HepG2 (cell line): ENCODE measurements at regions not wholly inside any gene's neighbourhood (a gene's known extent, or its start where the extent isn't known, plus 50 kb on each side); places are given as distances from the start of the nearest gene placed in this dataset.

Experiments
- ATAC-seq: fragments of 200-7000 bp; cut with Tn5 transposase; 3 replicates; pipeline ENCODE4 v1.9.1; 2020; ENCODE audit warnings: mild to moderate bottlenecking, moderate library complexity
- BruUV-seq: library from RNA; stranded (reverse); fragments of 400-500 nt; replicated peaks from 2 replicates; lab custom pipeline; 2021; lab: Mats Ljungman, UMichigan
- CTCF ChIA-PET: fragments of 300-600 bp; formaldehyde crosslinking; extraction: SDS; loops from one replicate; lab custom pipeline; 2021; ENCODE audit warnings: low total read pairs, inconsistent platforms, low intra/inter-chr PET ratio; lab: Yijun Ruan, JAX
- POLR2A ChIA-PET: fragments of 350-600 bp; sonication (Branson Sonifier 250); formaldehyde crosslinking; loops from one replicate; lab custom pipeline; 2020; ENCODE audit warnings: antibody characterized with exemption, inconsistent platforms; lab: Yijun Ruan, JAX
- DNase-seq: peaks from one replicate; pipeline ENCODE4 v3.0.0-alpha.2; 2015; ENCODE audit warnings: low spot score
- FAIRE-seq: peaks from 3 replicates; lab custom pipeline; 2011; peaks lifted over from hg19 to GRCh38; lab: Jason Lieb, UNC
- H2AFZ ChIP-seq: one replicate; pipeline ENCODE4 v1.6.1; 2011; ENCODE audit warnings: low read length, inconsistent platforms
- H3K27ac ChIP-seq: fragments of 300-600 bp; 3 replicates; pipeline ENCODE4 v1.8.0; 2011; ENCODE audit warnings: mixed run types, mild to moderate bottlenecking, mixed read lengths, low read length, inconsistent platforms; ENCODE audit not compliant: insufficient read depth; ENCODE audit errors: extremely low read length
- H3K27me3 ChIP-seq, 2 experiments: fragments of 200-600 bp in 1 of 2; 2 replicates in 1 of 2; 3 replicates in 1 of 2; pipeline versions ENCODE4 v1.6.0 to v1.8.0; 2011; ENCODE audit warnings: low read length in 2 of 2, mild to moderate bottlenecking in 2 of 2, moderate library complexity in 2 of 2, inconsistent platforms in 1 of 2; ENCODE audit not compliant: insufficient read depth in 2 of 2, control insufficient read depth in 1 of 2
- H3K36me3 ChIP-seq, 2 experiments: fragments of 200-600 bp in 1 of 2; replicated peaks in 1 of 2; 2 replicates in 1 of 2; 3 replicates in 1 of 2; pipeline versions ENCODE4 v1.5.1 to v1.8.0; 2011; ENCODE audit warnings: low read length in 2 of 2, inconsistent platforms in 1 of 2; ENCODE audit not compliant: insufficient read depth in 2 of 2, control insufficient read depth in 1 of 2
- H3K4me1 ChIP-seq: 2 replicates; pipeline ENCODE4 v1.5.1; 2012; ENCODE audit warnings: low read length, inconsistent platforms; ENCODE audit not compliant: insufficient read depth
- H3K4me2 ChIP-seq: 2 replicates; pipeline ENCODE4 v1.6.0; 2011; ENCODE audit warnings: low read depth, low read length, inconsistent platforms
- H3K4me3 ChIP-seq, 3 experiments: fragments of 200-600 bp in 1 of 3; sonication (generic), shearing (Covaris generic) in 1 of 3; replicated peaks in 1 of 3; 2 replicates each; pipeline ENCODE4 v1.5.1; 2011 to 2016; ENCODE audit warnings: low read length in 3 of 3, inconsistent platforms in 2 of 3, low read depth in 2 of 3, mild to moderate bottlenecking in 2 of 3, control low read depth in 1 of 3, mixed read lengths in 1 of 3; ENCODE audit not compliant: insufficient read depth in 1 of 3
- H3K79me2 ChIP-seq: one replicate; pipeline ENCODE4 v1.6.1; 2011; ENCODE audit warnings: low read length, inconsistent platforms; ENCODE audit not compliant: insufficient read depth
- H3K9ac ChIP-seq: 2 replicates; pipeline ENCODE4 v1.6.0; 2011; ENCODE audit warnings: mild to moderate bottlenecking, low read depth, low read length, inconsistent platforms; ENCODE audit not compliant: insufficient read depth
- H3K9me3 ChIP-seq: 2 replicates; pipeline ENCODE4 v1.5.1; 2012; ENCODE audit warnings: mild to moderate bottlenecking, low read length
- H4K20me1 ChIP-seq: 2 replicates; pipeline ENCODE4 v1.6.0; 2011; ENCODE audit warnings: inconsistent platforms, mild to moderate bottlenecking, low read length, moderate library complexity; ENCODE audit not compliant: insufficient read depth
- DNMT1 ChIP-seq: sonication (generic); formaldehyde crosslinking; IDR thresholded peaks from 2 replicates; pipeline ENCODE4 v1.5.1; 2020; ENCODE audit warnings: mild to moderate bottlenecking, missing genetic modification reagents
- JUN ChIP-seq: sonication (generic); formaldehyde crosslinking; IDR thresholded peaks from 2 replicates; pipeline ENCODE4 v1.4.0; 2020; ENCODE audit warnings: mild to moderate bottlenecking, missing genetic modification reagents
- KLF11 ChIP-seq: IDR thresholded peaks from 2 replicates; pipeline ENCODE4 v1.6.1; 2016; ENCODE audit warnings: missing compliant biosample characterization
- POLR2AphosphoS5 ChIP-seq: IDR thresholded peaks from 2 replicates; pipeline ENCODE4 v1.6.1; 2012; ENCODE audit warnings: low read depth, low read length
- RELA ChIP-seq: sonication (generic); formaldehyde crosslinking; IDR thresholded peaks from 2 replicates; pipeline ENCODE4 v1.4.0; 2020; ENCODE audit warnings: missing genetic modification reagents
- SALL2 ChIP-seq: sonication (generic); formaldehyde crosslinking; IDR thresholded peaks from 2 replicates; pipeline ENCODE4 v1.8.1; 2023; ENCODE audit warnings: mild to moderate bottlenecking, missing genetic modification reagents, inconsistent platforms
- TSC22D2 ChIP-seq: sonication (generic); formaldehyde crosslinking; IDR thresholded peaks from 2 replicates; pipeline ENCODE4 v1.5.1; 2020; ENCODE audit warnings: missing genetic modification reagents, mild to moderate bottlenecking, borderline replicate concordance
- ZNF264 ChIP-seq: sonication (generic); formaldehyde crosslinking; IDR thresholded peaks from 2 replicates; pipeline ENCODE4 v1.4.0; 2020; ENCODE audit warnings: missing genetic modification reagents
- ZNF484 ChIP-seq: sonication (generic); formaldehyde crosslinking; IDR thresholded peaks from 2 replicates; pipeline ENCODE4 v1.5.1; 2020; ENCODE audit warnings: mild to moderate bottlenecking, low read depth, missing genetic modification reagents, borderline replicate concordance
- ZNF567 ChIP-seq: sonication (generic); formaldehyde crosslinking; IDR thresholded peaks from 2 replicates; pipeline ENCODE4 v1.8.1; 2023; ENCODE audit warnings: mild to moderate bottlenecking, missing genetic modification reagents, borderline replicate concordance
- ZNF839 ChIP-seq: sonication (generic); formaldehyde crosslinking; IDR thresholded peaks from 2 replicates; pipeline ENCODE4 v1.4.0; 2020; ENCODE audit warnings: missing genetic modification reagents, mild to moderate bottlenecking, borderline replicate concordance
- WGBS: methylation state at CpG from one replicate; pipeline ENCODE4 v1.1.6; 2017; ENCODE audit warnings: low lambda C conversion rate; 5-methylcytosine and 5-hydroxymethylcytosine counted together
- in situ Hi-C: cut with HindIII; loops from 2 replicates; pipeline ENCODE4 v1.10.0; 2017; ENCODE audit warnings: low pct_unique_long_range_greater_than_20kb; ENCODE audit not compliant: extremely low pct_ligation_motif_present
- intact Hi-C: fragments of 100-400 bp; cut with micrococcal nuclease; formaldehyde crosslinking; loops from one replicate; pipeline ENCODE4 v1.10.0; 2022; ENCODE audit not compliant: unreplicated experiment
- TF ChIP-seq, protein P1 (sequence below): sonication (generic); formaldehyde crosslinking; IDR thresholded peaks from 2 replicates; pipeline ENCODE4 v1.5.0; 2020; ENCODE audit warnings: mild to moderate bottlenecking, missing genetic modification reagents, moderate library complexity
- TF ChIP-seq, protein P2 (sequence below): sonication (generic); formaldehyde crosslinking; IDR thresholded peaks from 2 replicates; pipeline ENCODE4 v1.4.0; 2020; ENCODE audit warnings: missing genetic modification reagents, borderline replicate concordance
- TF ChIP-seq, protein P3 (sequence below): sonication (generic); formaldehyde crosslinking; conservative IDR thresholded peaks from 2 replicates; pipeline ENCODE4 v1.8.0; 2022; ENCODE audit warnings: low read depth, missing genetic modification reagents
- TF ChIP-seq, protein P4 (sequence below): IDR thresholded peaks from 2 replicates; pipeline ENCODE4 v1.6.1; 2018; ENCODE audit warnings: missing genetic modification reagents, mild to moderate bottlenecking, missing compliant biosample characterization

DNA sequence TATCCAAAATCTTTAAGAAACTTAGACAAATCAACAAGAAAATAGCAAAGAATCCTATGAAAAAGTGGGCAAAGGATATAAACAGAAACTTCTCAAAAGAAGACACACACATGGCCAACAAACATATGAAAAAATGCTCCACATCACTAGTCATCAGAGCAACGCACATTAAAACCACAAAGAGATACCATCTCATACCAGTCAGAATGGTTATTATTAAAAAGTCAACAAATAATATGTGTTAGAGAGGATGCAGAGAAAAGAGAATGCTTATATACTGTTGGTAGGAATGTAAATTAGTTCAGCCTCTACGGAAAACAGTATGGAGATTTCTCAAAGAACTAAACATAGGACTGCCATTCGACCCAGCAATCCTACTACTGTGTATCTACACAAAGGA is 212.0 kb upstream of the DTNBP1 start:
- H3K9me3 ChIP-seq = no peaks in the 10 kb centered on the region
- H3K36me3 ChIP-seq = no peaks in the 10 kb centered on the region
- no peaks in the 10 kb centered on the region for H3K4me1 ChIP-seq
- H4K20me1 ChIP-seq = no peaks in the 10 kb centered on the region
- no peak overlapping the region for H3K27ac ChIP-seq
- no peak overlapping the region for H3K9ac ChIP-seq
- ChIA-PET POLR2A (no interaction called here), CTCF (no interaction called here)
- BruUV-seq = no TSS peak
- in situ Hi-C loops = no loop called here
- DNase-seq (no peak), ATAC-seq (no peak), FAIRE-seq (no peak)
- TF ChIP-seq, protein P1, sequence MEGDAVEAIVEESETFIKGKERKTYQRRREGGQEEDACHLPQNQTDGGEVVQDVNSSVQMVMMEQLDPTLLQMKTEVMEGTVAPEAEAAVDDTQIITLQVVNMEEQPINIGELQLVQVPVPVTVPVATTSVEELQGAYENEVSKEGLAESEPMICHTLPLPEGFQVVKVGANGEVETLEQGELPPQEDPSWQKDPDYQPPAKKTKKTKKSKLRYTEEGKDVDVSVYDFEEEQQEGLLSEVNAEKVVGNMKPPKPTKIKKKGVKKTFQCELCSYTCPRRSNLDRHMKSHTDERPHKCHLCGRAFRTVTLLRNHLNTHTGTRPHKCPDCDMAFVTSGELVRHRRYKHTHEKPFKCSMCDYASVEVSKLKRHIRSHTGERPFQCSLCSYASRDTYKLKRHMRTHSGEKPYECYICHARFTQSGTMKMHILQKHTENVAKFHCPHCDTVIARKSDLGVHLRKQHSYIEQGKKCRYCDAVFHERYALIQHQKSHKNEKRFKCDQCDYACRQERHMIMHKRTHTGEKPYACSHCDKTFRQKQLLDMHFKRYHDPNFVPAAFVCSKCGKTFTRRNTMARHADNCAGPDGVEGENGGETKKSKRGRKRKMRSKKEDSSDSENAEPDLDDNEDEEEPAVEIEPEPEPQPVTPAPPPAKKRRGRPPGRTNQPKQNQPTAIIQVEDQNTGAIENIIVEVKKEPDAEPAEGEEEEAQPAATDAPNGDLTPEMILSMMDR = no peak
- TF ChIP-seq TSC22D2 (CRISPR knock-in tag) (no peak), DNMT1 (CRISPR knock-in tag) (no peak), KLF11 (CRISPR knock-in tag) (no peak)
- intact Hi-C loops = no loop called here
- H3K4me2 ChIP-seq = no peak overlapping the region
- no peak overlapping the region for H3K4me3 ChIP-seq
- WGBS = 2% methylated on average over 3 of the region's 3 CpGs
- no peak overlapping the region for H2AFZ ChIP-seq
- H3K27me3 ChIP-seq = peaks cover 1 to 11% of the 10 kb centered on the region in 2 experiments; a peak in 3 of 5 replicates
- no peaks in the 10 kb centered on the region for H3K79me2 ChIP-seq

DNA sequence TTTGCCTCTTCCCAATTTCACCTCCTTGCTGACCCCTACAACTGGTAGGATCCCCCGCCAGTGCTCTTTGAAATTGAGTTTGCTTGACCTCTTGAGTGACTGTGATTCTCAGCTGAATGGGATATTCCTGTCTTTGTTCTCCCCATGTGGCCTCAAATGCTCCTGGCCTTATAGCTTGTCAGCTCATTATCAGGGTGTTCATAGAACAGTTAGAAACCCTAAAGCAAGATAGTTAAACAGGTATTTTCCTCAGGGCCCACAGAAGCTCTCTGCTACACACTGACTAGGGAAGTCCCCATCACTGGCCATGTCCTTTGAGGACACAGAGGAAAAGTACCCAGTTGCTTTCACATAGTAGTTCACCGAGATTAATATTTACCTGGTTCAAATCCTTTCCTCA is 211.5 kb upstream of the DTNBP1 start:
- FAIRE-seq (no peak), DNase-seq (no peak), ATAC-seq (no peak)
- no peak overlapping the region for H3K4me3 ChIP-seq
- BruUV-seq = no TSS peak
- no peak overlapping the region for H3K4me2 ChIP-seq
- in situ Hi-C loops = no loop called here
- WGBS = 18% methylated on average over 2 of the region's 2 CpGs
- no peak overlapping the region for H2AFZ ChIP-seq
- ChIA-PET POLR2A (no interaction called here), CTCF (no interaction called here)
- H3K9me3 ChIP-seq = no peaks in the 10 kb centered on the region
- no peaks in the 10 kb centered on the region for H3K36me3 ChIP-seq
- H4K20me1 ChIP-seq = no peaks in the 10 kb centered on the region
- no peak overlapping the region for H3K9ac ChIP-seq
- no peak overlapping the region for H3K27ac ChIP-seq
- H3K27me3 ChIP-seq = peaks cover 0 to 11% of the 10 kb centered on the region in 2 experiments; a peak in 2 of 5 replicates
- intact Hi-C loops = no loop called here
- no peaks in the 10 kb centered on the region for H3K79me2 ChIP-seq
- no peaks in the 10 kb centered on the region for H3K4me1 ChIP-seq
- TF ChIP-seq ZNF839 = no peak
- no peak for TF ChIP-seq SALL2 (CRISPR knock-in tag)
- TF ChIP-seq, protein P2, sequence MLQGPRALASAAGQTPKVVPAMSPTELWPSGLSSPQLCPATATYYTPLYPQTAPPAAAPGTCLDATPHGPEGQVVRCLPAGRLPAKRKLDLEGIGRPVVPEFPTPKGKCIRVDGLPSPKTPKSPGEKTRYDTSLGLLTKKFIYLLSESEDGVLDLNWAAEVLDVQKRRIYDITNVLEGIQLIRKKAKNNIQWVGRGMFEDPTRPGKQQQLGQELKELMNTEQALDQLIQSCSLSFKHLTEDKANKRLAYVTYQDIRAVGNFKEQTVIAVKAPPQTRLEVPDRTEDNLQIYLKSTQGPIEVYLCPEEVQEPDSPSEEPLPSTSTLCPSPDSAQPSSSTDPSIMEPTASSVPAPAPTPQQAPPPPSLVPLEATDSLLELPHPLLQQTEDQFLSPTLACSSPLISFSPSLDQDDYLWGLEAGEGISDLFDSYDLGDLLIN (CRISPR knock-in tag) = no peak
- TF ChIP-seq, protein P3, sequence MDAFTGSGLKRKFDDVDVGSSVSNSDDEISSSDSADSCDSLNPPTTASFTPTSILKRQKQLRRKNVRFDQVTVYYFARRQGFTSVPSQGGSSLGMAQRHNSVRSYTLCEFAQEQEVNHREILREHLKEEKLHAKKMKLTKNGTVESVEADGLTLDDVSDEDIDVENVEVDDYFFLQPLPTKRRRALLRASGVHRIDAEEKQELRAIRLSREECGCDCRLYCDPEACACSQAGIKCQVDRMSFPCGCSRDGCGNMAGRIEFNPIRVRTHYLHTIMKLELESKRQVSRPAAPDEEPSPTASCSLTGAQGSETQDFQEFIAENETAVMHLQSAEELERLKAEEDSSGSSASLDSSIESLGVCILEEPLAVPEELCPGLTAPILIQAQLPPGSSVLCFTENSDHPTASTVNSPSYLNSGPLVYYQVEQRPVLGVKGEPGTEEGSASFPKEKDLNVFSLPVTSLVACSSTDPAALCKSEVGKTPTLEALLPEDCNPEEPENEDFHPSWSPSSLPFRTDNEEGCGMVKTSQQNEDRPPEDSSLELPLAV = no peak
- TF ChIP-seq ZNF567 (CRISPR knock-in tag) = no peak
- TF ChIP-seq RELA (CRISPR knock-in tag) = no peak
- no peak for TF ChIP-seq POLR2AphosphoS5
- no peak for TF ChIP-seq ZNF484
- TF ChIP-seq, protein P4, sequence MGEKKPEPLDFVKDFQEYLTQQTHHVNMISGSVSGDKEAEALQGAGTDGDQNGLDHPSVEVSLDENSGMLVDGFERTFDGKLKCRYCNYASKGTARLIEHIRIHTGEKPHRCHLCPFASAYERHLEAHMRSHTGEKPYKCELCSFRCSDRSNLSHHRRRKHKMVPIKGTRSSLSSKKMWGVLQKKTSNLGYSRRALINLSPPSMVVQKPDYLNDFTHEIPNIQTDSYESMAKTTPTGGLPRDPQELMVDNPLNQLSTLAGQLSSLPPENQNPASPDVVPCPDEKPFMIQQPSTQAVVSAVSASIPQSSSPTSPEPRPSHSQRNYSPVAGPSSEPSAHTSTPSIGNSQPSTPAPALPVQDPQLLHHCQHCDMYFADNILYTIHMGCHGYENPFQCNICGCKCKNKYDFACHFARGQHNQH (CRISPR knock-in tag) = no peak
- no peak for TF ChIP-seq JUN
- TF ChIP-seq ZNF264 (CRISPR knock-in tag) = no peak
